ENCODE measurements at regions not wholly inside any gene's neighbourhood (a gene's known extent, or its start where the extent isn't known, plus 50 kb on each side); places are given as distances from the start of the nearest gene placed in this dataset.

GRCh38 chr1:55483523-55483922 is 268.4 kb upstream of the USP24 start:
- no peaks in the 10 kb centered on the region for H3K4me1 Mint-ChIP-seq (ENCODE audit: low read depth)
- H3K36me3 Mint-ChIP-seq (ENCODE audit: low read depth): no peaks in the 10 kb centered on the region
- H3K27ac Mint-ChIP-seq: no peak overlapping the region
- no peak overlapping the region for H3K4me3 Mint-ChIP-seq
- H3K9me3 Mint-ChIP-seq: no peaks in the 10 kb centered on the region
- H3K27me3 Mint-ChIP-seq (ENCODE audit: low read depth): peaks cover 6% of the 10 kb centered on the region

DNA sequence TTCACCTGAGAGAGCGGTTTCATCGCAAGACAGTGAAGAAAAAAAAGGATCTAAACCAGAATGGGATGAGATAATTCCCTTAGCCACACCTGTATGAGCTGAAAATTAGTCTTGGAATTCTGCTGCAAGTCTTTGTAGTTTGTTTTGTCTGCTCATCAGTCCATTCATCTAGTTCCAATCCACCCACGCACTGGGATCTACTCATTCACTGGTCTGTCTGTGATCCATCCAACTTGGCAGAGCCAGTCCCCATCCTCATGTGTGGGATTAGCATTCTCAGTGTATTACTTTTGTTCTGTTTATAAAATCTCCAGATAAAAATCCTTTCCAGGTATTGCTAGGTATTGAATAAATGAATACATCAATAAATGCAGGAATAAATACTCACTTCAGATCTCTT is 266.5 kb upstream of the USP24 start:
- H3K27ac Mint-ChIP-seq: no peak overlapping the region
- no peaks in the 10 kb centered on the region for H3K4me1 Mint-ChIP-seq (ENCODE audit: low read depth)
- H3K4me3 Mint-ChIP-seq: no peak overlapping the region
- no peaks in the 10 kb centered on the region for H3K9me3 Mint-ChIP-seq
- H3K36me3 Mint-ChIP-seq (ENCODE audit: low read depth): no peaks in the 10 kb centered on the region
- peaks cover 6% of the 10 kb centered on the region for H3K27me3 Mint-ChIP-seq (ENCODE audit: low read depth)

DNA sequence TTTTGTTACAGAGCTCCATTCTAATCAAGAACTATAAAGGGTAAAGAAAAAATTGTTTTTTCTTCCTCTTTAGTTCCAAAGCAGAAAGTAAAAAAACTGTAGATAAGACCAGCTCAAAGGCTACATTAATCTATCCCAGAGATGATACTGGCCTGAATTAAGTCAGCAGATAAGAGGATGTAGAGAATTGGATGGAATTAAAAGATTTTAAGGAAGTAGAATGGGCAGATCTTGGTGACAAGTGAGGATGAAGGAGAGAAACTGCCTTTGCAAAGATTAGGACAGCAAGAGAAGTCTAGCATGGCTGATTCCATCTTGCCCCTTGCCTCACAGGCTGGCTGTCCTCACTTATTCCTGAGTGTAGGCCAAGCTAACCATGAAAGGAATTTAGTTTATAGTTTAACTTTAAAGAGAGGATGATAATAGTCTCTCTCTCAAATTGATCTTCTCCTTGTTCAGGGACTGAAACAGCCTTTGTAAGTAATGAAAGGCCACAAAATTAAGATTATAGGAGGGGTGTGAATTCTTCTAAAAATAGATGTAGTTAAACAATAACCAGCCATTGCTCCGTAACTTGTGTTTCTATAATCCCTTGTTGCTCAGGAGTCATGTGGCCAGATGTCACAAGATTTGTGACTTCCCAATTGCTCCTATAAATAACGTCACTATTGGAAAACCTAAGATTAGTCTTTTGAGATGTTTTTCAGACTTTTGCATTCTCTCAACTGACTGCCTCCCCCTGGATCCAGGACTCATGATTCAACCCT is 265.0 kb upstream of the USP24 start:
- Mint-ChIP-seq H3K27me3 (ENCODE audit: low read depth) (peaks cover 6% of the 10 kb centered on the region), H3K9me3 (no peaks in the 10 kb centered on the region), H3K27ac (no peak overlapping the region), H3K4me1 (ENCODE audit: low read depth) (no peaks in the 10 kb centered on the region), H3K36me3 (ENCODE audit: low read depth) (no peaks in the 10 kb centered on the region), H3K4me3 (no peak overlapping the region)

GRCh38 chr1:55478742-55479141 is 263.6 kb upstream of the USP24 start:
- peaks cover 6% of the 10 kb centered on the region for H3K27me3 Mint-ChIP-seq (ENCODE audit: low read depth)
- H3K27ac Mint-ChIP-seq: no peak overlapping the region
- H3K36me3 Mint-ChIP-seq (ENCODE audit: low read depth): no peaks in the 10 kb centered on the region
- no peaks in the 10 kb centered on the region for H3K4me1 Mint-ChIP-seq (ENCODE audit: low read depth)
- H3K9me3 Mint-ChIP-seq: no peaks in the 10 kb centered on the region
- no peak overlapping the region for H3K4me3 Mint-ChIP-seq

DNA sequence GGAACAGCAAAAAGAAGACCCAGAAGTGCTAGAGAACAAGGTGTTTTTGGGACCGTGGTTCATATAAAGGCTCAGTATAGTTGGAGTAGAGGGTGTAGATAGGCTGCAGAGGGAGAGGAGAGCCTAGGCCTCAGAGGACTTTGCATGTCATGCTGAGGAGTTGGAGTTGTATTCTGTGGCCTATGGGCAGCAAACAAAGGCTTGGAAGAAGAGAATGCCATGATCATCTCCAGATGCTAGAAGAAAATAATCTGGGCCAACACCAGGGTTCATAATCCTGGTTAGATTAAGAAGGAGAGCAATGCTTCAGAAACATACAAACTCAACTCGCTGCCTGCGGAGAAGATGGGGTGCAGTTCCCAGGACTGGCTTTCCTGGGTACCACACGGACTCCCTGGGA is 262.8 kb upstream of the USP24 start:
- H3K36me3 Mint-ChIP-seq (ENCODE audit: low read depth): no peaks in the 10 kb centered on the region
- H3K27ac Mint-ChIP-seq: no peak overlapping the region
- H3K9me3 Mint-ChIP-seq: no peaks in the 10 kb centered on the region
- peaks cover 6% of the 10 kb centered on the region for H3K27me3 Mint-ChIP-seq (ENCODE audit: low read depth)
- no peaks in the 10 kb centered on the region for H3K4me1 Mint-ChIP-seq (ENCODE audit: low read depth)
- H3K4me3 Mint-ChIP-seq: no peak overlapping the region

GRCh38 chr1:55476445-55477015 is 261.4 kb upstream of the USP24 start:
- Mint-ChIP-seq H3K9me3 (no peaks in the 10 kb centered on the region), H3K4me3 (no peak overlapping the region)

DNA sequence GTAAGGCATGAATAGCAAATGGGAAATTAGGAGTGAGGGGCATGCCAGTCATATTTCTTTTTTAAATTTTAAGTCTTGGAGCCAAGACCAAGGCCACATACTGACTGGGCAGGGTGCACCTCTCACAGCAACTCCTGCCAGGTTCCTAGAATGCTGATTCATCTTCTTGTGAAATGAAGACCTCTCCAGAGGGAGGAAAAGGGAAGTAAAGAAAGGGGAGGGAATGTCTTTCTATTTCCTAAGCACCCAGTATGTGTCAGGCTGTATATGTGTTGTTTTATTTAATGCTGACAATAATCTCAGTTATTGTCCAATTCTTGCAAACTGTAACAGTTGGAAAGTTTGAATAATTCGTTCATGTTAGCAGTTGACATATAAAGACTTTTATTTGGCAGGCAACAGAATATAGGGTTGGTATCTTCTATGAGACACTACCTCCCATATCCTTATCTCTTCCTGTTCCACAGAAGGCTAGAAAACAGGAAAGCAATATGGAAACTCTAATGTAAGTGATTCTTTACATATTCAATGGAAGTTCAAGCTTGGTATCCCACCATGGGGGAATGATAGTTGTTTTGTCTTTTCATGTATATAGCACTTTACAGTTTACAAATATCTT is 259.1 kb upstream of the USP24 start:
- Mint-ChIP-seq H3K36me3 (ENCODE audit: low read depth) (no peaks in the 10 kb centered on the region), H3K9me3 (no peaks in the 10 kb centered on the region), H3K4me1 (ENCODE audit: low read depth) (no peaks in the 10 kb centered on the region), H3K27ac (no peak overlapping the region), H3K4me3 (no peak overlapping the region), H3K27me3 (ENCODE audit: low read depth) (peaks cover 6% of the 10 kb centered on the region)

More at GRCh38 chr1:55476445-55477015, 261.4 kb upstream of the USP24 start:
- Mint-ChIP-seq H3K36me3 (ENCODE audit: low read depth) (no peaks in the 10 kb centered on the region), H3K4me1 (ENCODE audit: low read depth) (no peaks in the 10 kb centered on the region), H3K27me3 (ENCODE audit: low read depth) (peaks cover 6% of the 10 kb centered on the region), H3K27ac (no peak overlapping the region)

- no peak overlapping the region for H3K4me3 Mint-ChIP-seq
- no peaks in the 10 kb centered on the region for H3K9me3 Mint-ChIP-seq
- H3K27ac Mint-ChIP-seq: no peak overlapping the region
- no peaks in the 10 kb centered on the region for H3K27me3 Mint-ChIP-seq (ENCODE audit: low read depth)
- no peaks in the 10 kb centered on the region for H3K36me3 Mint-ChIP-seq (ENCODE audit: low read depth)
- no peaks in the 10 kb centered on the region for H3K4me1 Mint-ChIP-seq (ENCODE audit: low read depth)
These were observed 258.5 kb upstream of the USP24 start for GRCh38 chr1:55473661-55474060.

- no peaks in the 10 kb centered on the region for H3K9me3 Mint-ChIP-seq
- no peaks in the 10 kb centered on the region for H3K4me1 Mint-ChIP-seq (ENCODE audit: low read depth)
- H3K4me3 Mint-ChIP-seq: no peak overlapping the region
- H3K27ac Mint-ChIP-seq: no peak overlapping the region
- no peaks in the 10 kb centered on the region for H3K27me3 Mint-ChIP-seq (ENCODE audit: low read depth)
- no peaks in the 10 kb centered on the region for H3K36me3 Mint-ChIP-seq (ENCODE audit: low read depth)
These were observed 257.6 kb upstream of the USP24 start for GRCh38 chr1:55472784-55473183.

DNA sequence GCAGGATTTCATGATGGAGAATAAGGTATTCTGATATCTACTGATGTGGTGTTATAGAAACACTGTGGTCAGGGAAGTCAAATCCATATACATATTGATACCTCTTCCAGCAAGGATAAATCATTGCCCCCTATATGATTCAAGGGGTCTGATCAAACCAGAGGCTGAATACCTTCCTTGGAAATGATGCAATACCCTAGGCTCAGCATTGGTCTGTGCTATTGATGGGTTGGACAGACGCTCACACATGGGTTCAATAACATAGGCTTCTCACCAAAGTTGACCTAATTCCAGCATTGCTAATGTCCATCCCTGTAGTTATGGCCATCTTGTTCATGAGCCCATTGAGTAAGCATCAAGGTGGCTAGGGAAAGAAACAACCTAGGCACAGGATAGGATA is 257.0 kb upstream of the USP24 start:
- Mint-ChIP-seq H3K9me3 (no peaks in the 10 kb centered on the region), H3K27me3 (ENCODE audit: low read depth) (no peaks in the 10 kb centered on the region), H3K4me1 (ENCODE audit: low read depth) (no peaks in the 10 kb centered on the region), H3K4me3 (no peak overlapping the region), H3K36me3 (ENCODE audit: low read depth) (no peaks in the 10 kb centered on the region), H3K27ac (no peak overlapping the region)

- Mint-ChIP-seq H3K27me3 (ENCODE audit: low read depth) (peaks cover 3% of the 10 kb centered on the region), H3K4me3 (no peak overlapping the region), H3K27ac (no peak overlapping the region), H3K9me3 (no peaks in the 10 kb centered on the region), H3K4me1 (ENCODE audit: low read depth) (no peaks in the 10 kb centered on the region), H3K36me3 (ENCODE audit: low read depth) (no peaks in the 10 kb centered on the region)
These were observed 253.1 kb upstream of the USP24 start for GRCh38 chr1:55468142-55468795.

GRCh38 chr1:55466921-55467320 is 251.8 kb upstream of the USP24 start:
- Mint-ChIP-seq H3K9me3 (no peaks in the 10 kb centered on the region), H3K27me3 (ENCODE audit: low read depth) (peaks cover 4% of the 10 kb centered on the region), H3K36me3 (ENCODE audit: low read depth) (no peaks in the 10 kb centered on the region), H3K4me1 (ENCODE audit: low read depth) (no peaks in the 10 kb centered on the region), H3K27ac (no peak overlapping the region), H3K4me3 (no peak overlapping the region)

- Mint-ChIP-seq H3K36me3 (ENCODE audit: low read depth) (no peaks in the 10 kb centered on the region), H3K9me3 (no peaks in the 10 kb centered on the region), H3K4me3 (no peak overlapping the region), H3K27ac (no peak overlapping the region), H3K4me1 (ENCODE audit: low read depth) (no peaks in the 10 kb centered on the region), H3K27me3 (ENCODE audit: low read depth) (peaks cover 4% of the 10 kb centered on the region)
These were observed 251.2 kb upstream of the USP24 start for GRCh38 chr1:55466373-55466772.

DNA sequence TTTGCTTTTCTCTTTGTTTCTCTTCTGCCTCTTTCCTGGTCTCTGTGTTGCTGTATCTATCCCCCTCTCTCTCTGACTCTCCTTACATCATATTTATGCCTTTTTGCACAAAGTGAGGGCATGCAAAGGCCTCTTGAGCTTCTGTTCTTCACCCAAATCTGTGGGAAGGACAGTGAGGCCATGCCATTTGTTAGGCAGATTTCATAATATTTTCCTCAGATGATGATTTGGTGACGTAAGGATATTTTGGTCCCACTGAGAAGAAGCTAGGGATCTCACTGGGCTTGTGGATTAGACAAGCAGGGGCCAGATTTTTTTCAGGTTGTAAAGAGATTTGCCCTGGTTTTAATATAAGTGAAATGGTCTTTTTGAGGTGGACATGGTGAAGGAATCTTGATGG is 249.4 kb upstream of the USP24 start:
- no peaks in the 10 kb centered on the region for H3K36me3 Mint-ChIP-seq (ENCODE audit: low read depth)

More for the DNA sequence above, 249.4 kb upstream of the USP24 start:
- Mint-ChIP-seq H3K27ac (no peak overlapping the region), H3K4me1 (ENCODE audit: low read depth) (no peaks in the 10 kb centered on the region), H3K9me3 (no peaks in the 10 kb centered on the region), H3K27me3 (ENCODE audit: low read depth) (peaks cover 4% of the 10 kb centered on the region), H3K4me3 (no peak overlapping the region)

All from T-helper 1 cell treated with Interleukin-12 subunit alpha and Interleukin-12 subunit beta and Interleukin-4 antibody, amounts not matched to agents 30 μg/mL and 1 μg/mL, for 36 hours (primary cell).